ENCODE measurements at regions not wholly inside any gene's neighbourhood (a gene's known extent, or its start where the extent isn't known, plus 50 kb on each side); places are given as distances from the start of the nearest gene placed in this dataset.
A peak's percentile ranks its signal among the peaks of the same experiment; 100 is the strongest.

GRCh38 chr6:79408256-79408974 is 128.8 kb downstream of the LCA5 start:
- intact Hi-C loops (cut with DNase I) = no loop called here
- no peaks in the 10 kb centered on the region for H3K9me3 ChIP-seq (ENCODE audit: control insufficient read depth in 2 of 3, insufficient read depth in 1 of 3, low read length in 3 of 3)
- FAIRE-seq = no peak

GRCh38 chr6:79404677-79405076 is 132.6 kb downstream of the LCA5 start:
- H3K27me3 ChIP-seq (ENCODE audit: control insufficient read depth, insufficient read depth, low read length) = no peaks in the 10 kb centered on the region
- no peaks in the 10 kb centered on the region for H3K36me3 ChIP-seq (ENCODE audit: control insufficient read depth in 2 of 3, insufficient read depth in 3 of 3, low read length in 3 of 3)
- no peak for FAIRE-seq
- no peak overlapping the region for H3K9ac ChIP-seq (ENCODE audit: low read length in 3 of 3)
- no peak overlapping the region for H3K27ac ChIP-seq (ENCODE audit: low read depth in 2 of 2, low read length in 2 of 2)
- H3K4me1 ChIP-seq (ENCODE audit: control insufficient read depth in 2 of 3, insufficient read depth in 2 of 3, low read depth in 1 of 3, low read length in 3 of 3) = no peaks in the 10 kb centered on the region
- DNase-seq = peak in 1 of 5 donors; percentile 62
- H3K9me3 ChIP-seq (ENCODE audit: control insufficient read depth in 2 of 3, insufficient read depth in 1 of 3, low read length in 3 of 3) = no peaks in the 10 kb centered on the region
- no peak for TF ChIP-seq CTCF (IDR thresholded peaks at IDR 0.05; ENCODE audit: borderline replicate concordance, extremely low read depth, insufficient read depth)
- H3K4me3 ChIP-seq (ENCODE audit: low read length in 3 of 3) = no peak overlapping the region
- intact Hi-C loops (cut with DNase I) = no loop called here

More at GRCh38 chr6:79408256-79408974, 128.8 kb downstream of the LCA5 start:
- TF ChIP-seq CTCF (IDR thresholded peaks at IDR 0.05; ENCODE audit: borderline replicate concordance, extremely low read depth, insufficient read depth) = no peak
- Histone ChIP-seq H3K27me3 (ENCODE audit: control insufficient read depth, insufficient read depth, low read length) (no peaks in the 10 kb centered on the region), H3K9ac (ENCODE audit: low read length in 3 of 3) (no peak overlapping the region), H3K36me3 (ENCODE audit: control insufficient read depth in 2 of 3, insufficient read depth in 3 of 3, low read length in 3 of 3) (no peaks in the 10 kb centered on the region), H3K27ac (ENCODE audit: low read depth in 2 of 2, low read length in 2 of 2) (no peak overlapping the region), H3K4me3 (ENCODE audit: low read length in 3 of 3) (no peak overlapping the region), H3K4me1 (ENCODE audit: control insufficient read depth in 2 of 3, insufficient read depth in 2 of 3, low read depth in 1 of 3, low read length in 3 of 3) (no peaks in the 10 kb centered on the region)
- no peak for DNase-seq

GRCh38 chr6:79404261-79404660 is 133.0 kb downstream of the LCA5 start:
- intact Hi-C loops (cut with DNase I) = no loop called here

More at GRCh38 chr6:79404261-79404660, 133.0 kb downstream of the LCA5 start:
- H3K9me3 ChIP-seq (ENCODE audit: control insufficient read depth in 2 of 3, insufficient read depth in 1 of 3, low read length in 3 of 3) = no peaks in the 10 kb centered on the region
- TF ChIP-seq CTCF (IDR thresholded peaks at IDR 0.05; ENCODE audit: borderline replicate concordance, extremely low read depth, insufficient read depth) = no peak
- no peak overlapping the region for H3K27ac ChIP-seq (ENCODE audit: low read depth in 2 of 2, low read length in 2 of 2)
- no peak overlapping the region for H3K4me3 ChIP-seq (ENCODE audit: low read length in 3 of 3)
- DNase-seq = no peak
- no peaks in the 10 kb centered on the region for H3K4me1 ChIP-seq (ENCODE audit: control insufficient read depth in 2 of 3, insufficient read depth in 2 of 3, low read depth in 1 of 3, low read length in 3 of 3)
- no peak for FAIRE-seq
- no peak overlapping the region for H3K9ac ChIP-seq (ENCODE audit: low read length in 3 of 3)
- no peaks in the 10 kb centered on the region for H3K27me3 ChIP-seq (ENCODE audit: control insufficient read depth, insufficient read depth, low read length)
- H3K36me3 ChIP-seq (ENCODE audit: control insufficient read depth in 2 of 3, insufficient read depth in 3 of 3, low read length in 3 of 3) = no peaks in the 10 kb centered on the region
